HG03139 (cell line): ENCODE measurements at regions not wholly inside any gene's neighbourhood (a gene's known extent, or its start where the extent isn't known, plus 50 kb on each side); places are given as distances from the start of the nearest gene placed in this dataset.
"Not testable (repeated sequence)": the region's sequence is repeated elsewhere in the genome, so short reads cannot be mapped to it uniquely, and the experiment has no call there.

Source experiments
- ATAC-seq: cut with Tn5 transposase; IDR thresholded peaks from one replicate; pipeline ENCODE4 v1.9.1; 2021; ENCODE audit not compliant: unreplicated experiment

DNA sequence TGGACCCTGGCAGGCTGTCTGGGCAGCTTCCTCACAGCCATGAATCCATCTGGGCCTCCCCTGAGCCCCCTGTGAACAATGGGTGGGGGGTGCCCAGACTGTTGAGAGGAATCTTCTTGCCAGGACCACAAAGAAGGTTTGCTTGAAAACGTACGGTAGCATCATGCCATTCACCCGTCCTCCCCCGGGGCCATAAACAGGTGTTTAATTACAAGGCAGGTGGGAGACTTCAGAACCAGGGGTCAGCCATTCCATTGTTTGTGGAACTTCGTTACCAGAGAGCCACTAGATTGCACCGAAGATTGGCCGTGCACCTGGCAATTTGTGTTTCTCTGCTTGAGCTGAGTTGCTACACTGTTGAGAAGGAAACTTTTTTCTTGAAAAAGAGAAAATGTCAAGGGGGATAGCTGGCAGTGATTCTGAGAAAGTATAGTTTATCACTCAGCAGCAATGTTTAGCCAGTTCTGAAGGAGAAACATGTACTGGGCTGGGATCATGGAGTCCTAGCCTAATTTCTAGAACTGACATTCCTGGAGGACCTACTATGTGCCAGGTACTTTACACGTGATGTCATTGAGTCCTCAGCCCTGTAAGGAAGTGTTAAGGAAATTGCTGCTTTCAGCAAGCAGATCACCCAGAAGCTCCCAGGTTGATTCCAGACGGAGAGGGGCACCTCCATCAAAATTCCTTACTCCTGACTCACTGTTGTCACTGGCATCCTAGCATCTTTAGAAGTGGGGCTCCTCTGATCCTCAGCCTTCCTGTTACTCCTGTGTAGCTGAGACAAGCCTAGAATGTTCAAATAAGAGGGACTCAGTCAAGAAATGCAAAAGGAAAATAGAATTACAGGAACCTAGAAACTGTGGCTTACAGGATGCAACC is 103.8 kb upstream of the UBE2E1 start:
- no peak for ATAC-seq

DNA sequence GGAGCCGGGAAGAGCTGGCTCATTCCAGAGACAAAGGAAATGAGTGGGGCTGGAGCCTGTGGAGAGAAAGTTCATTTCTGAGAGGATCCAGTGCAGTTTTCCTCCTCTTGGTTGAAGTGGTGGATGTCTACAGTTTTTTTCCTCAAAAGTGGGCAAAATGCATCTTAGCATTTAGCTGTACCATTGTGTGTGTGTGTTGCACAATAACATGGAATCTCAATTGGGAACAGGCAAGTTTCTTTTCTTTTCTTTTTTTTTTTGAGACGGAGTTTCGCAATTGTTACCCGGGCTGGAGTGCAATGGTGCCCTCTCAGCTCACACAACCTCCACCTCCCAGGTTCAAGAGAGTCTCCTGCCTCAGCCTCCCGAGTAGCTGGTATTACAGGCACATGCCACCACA is 101.5 kb upstream of the UBE2E1 start:
- ATAC-seq, result no peak

- ATAC-seq, result no peak
These were observed 99.6 kb upstream of the UBE2E1 start for GRCh38 chr3:23706111-23706510.

- ATAC-seq, result no peak
These were observed 95.8 kb upstream of the UBE2E1 start for GRCh38 chr3:23709987-23710386.

- ATAC-seq, result no peak
These were observed 95.2 kb upstream of the UBE2E1 start for GRCh38 chr3:23710555-23710954.

- ATAC-seq, result peak; percentile 83
These were observed 93.8 kb upstream of the UBE2E1 start for GRCh38 chr3:23711916-23712494.

DNA sequence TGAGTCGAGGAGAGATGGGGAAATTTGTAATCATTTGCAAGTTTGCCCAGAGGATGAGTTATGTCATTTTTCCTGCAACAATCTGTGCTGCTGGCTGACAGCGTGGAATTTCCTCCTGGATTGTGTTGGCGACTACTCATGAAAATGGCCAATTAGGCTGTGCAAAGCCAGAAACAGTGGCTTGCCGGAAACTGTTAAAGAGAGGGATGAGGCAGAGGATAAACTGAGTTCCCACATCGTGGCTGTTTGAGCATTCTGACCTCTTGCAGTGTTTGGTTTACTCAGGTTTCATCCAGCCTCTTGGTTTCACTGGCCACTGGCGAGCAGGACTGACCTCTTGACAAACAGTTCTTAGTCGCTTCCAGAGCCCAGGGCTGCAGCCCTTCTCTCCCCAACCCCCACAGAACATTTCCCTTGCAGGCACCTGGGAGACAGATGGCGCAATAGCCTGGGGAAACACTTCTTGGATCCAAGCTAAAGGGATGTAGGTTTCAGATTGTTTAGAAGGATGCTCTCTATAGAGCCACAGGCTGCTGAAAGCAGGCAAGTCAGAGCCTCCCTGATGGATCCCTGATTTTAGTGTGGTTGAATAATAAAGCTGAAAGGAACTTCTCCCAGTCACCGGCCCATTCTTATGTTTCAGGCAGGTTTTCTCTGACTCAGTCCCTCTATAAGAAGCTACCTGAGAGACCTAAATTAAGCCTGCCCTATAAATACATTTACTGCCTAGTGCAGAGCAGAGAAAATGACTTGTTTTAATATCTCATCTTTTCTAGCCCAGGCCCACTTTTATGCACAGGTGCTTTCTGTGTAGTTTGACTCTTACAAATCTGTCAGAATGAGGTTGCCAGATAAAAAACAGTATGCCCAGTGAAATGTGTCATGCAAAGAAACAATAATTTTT is 92.8 kb upstream of the UBE2E1 start:
- no peak for ATAC-seq

GRCh38 chr3:23713641-23714040 is 92.1 kb upstream of the UBE2E1 start:
- ATAC-seq, result no peak

DNA sequence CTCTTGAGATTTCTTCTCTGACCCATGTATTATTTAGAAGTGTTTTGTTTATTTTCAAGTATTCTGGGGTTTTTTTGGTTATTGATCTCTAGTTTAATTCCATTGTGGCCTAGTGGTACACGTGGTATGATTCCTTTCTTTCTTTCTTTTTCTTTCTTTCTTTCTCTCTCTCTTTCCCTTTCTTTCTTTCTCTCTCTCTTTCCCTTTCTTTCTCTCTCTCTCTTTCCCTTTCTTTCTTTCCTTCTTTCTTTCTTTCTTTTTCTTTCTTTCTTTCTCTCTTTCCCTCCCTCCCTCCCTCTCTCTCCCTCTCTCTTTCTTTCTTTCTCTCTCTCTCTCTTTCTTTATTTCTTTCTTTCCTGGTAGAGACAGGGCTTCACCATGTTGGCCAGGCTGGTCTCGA is 85.7 kb upstream of the UBE2E1 start:
- ATAC-seq, result no peak

GRCh38 chr3:23720885-23721284 is 84.9 kb upstream of the UBE2E1 start:
- ATAC-seq, result no peak

GRCh38 chr3:23723141-23723540 is 82.6 kb upstream of the UBE2E1 start:
- no peak for ATAC-seq

- peak; percentile 46 for ATAC-seq
These were observed 81.8 kb upstream of the UBE2E1 start for GRCh38 chr3:23723930-23724329.

- ATAC-seq, result peak; percentile 70
These were observed 78.8 kb upstream of the UBE2E1 start for GRCh38 chr3:23726811-23727548.

GRCh38 chr3:23728601-23729117 is 77.1 kb upstream of the UBE2E1 start:
- no peak for ATAC-seq

GRCh38 chr3:23729362-23729761 is 76.4 kb upstream of the UBE2E1 start:
- ATAC-seq, result not testable (repeated sequence)

DNA sequence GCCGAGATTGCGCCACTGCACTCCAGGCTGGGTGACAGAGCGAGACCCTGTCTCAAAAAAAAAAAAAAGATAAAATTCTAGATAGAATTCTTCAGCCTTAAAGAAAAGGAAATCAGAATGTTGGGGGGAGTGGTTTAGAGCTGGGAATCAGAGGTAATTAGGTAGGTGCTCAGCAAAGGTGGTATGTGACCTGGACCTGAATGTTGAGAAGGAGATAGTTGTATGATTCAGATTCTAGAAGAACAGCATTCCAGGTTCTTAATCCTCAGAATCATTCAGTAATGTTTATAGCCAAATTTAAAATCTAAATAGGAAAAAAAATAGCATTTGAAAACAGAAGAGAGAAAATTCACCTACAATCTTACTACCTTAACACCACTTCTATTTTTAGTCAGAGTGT is 71.3 kb upstream of the UBE2E1 start:
- ATAC-seq, result no peak

DNA sequence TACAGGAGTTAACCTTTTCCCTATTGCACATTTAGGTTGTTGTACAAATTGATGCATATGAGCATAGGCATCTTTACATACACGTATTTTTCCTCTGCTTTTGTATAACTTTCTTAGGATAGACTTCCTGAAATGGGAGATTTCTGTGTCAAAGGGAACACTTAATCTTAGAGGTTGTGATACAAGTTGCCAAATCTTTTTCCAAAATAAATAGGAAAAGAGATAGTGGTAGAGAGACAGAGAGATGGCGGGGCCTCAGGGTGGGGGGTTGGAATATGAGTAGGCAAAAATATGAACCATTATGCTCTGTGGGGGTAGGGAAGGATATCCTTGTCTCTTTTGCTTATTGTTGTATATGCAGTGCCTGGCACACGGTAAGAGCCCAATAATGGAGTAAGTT is 70.7 kb upstream of the UBE2E1 start:
- no peak for ATAC-seq

GRCh38 chr3:23735535-23736326 is 70.0 kb upstream of the UBE2E1 start:
- no peak for ATAC-seq

DNA sequence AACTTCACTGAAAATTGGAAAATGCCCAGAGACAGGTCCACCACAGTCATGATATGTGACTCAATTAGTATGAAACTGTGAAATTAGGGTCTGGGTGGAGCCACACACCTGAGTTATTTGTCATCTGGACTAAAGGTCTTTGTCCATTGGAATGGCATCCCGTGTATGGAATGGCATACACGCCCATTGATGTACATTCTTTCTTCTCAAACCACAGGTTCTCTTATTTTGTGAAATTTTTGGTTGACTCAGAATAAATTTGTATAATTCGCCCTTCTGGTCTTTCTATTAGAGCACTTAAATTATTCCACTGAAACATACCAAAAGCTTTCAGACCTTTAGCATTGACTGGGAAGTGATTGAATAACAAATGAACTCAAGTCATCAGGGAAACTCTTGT is 66.8 kb upstream of the UBE2E1 start:
- ATAC-seq, result no peak

DNA sequence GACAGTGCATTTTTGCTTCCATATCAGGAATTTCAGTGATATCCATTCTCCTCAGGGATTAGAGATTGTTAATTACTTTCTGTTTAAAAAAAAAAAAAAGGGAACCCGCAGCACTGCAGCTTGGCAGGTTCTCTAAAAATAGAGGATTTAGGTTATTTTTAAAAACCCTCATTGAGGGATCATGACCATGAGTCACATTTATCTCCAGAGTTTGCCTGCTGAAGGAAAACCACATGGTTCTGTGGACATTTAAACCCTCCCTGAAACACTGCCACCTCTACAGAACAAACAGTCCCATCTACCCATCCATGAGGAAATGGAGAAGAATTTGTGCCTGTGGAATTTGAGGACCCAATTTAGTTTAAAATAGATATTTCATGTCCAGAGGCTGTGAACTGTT is 66.2 kb upstream of the UBE2E1 start:
- no peak for ATAC-seq
